Smooth muscle cell (in vitro differentiated cells): ENCODE measurements at regions not wholly inside any gene's neighbourhood (a gene's known extent, or its start where the extent isn't known, plus 50 kb on each side); places are given as distances from the start of the nearest gene placed in this dataset.

Experiments used
- DNase-seq: peaks from one replicate; lab custom pipeline; 2025; ENCODE audit not compliant: unreplicated experiment; lab: John Stamatoyannopoulos, UW
- H2AFZ ChIP-seq: fragments of 200-600 bp; sonication (generic); 2 replicates; pipeline ENCODE4 v1.6.0; 2016; ENCODE audit warnings: antibody characterized with exemption, low read depth, mild to moderate bottlenecking
- H3F3A ChIP-seq: fragments of 200-600 bp; sonication (generic); 2 replicates; pipeline ENCODE4 v1.6.0; 2017; ENCODE audit warnings: antibody characterized with exemption, low read depth
- H3K27ac ChIP-seq: fragments of 200-600 bp; sonication (generic); 2 replicates; pipeline ENCODE4 v1.5.1; 2016; ENCODE audit warnings: low read depth, mild to moderate bottlenecking
- H3K27me3 ChIP-seq: fragments of 200-600 bp; sonication (generic); 2 replicates; pipeline ENCODE4 v1.6.1; 2016; ENCODE audit warnings: low read depth, mild to moderate bottlenecking
- H3K36me3 ChIP-seq: fragments of 200-600 bp; sonication (generic); 2 replicates; pipeline ENCODE4 v1.5.1; 2016; ENCODE audit warnings: low read depth
- H3K4me1 ChIP-seq: fragments of 200-600 bp; sonication (generic); 2 replicates; pipeline ENCODE4 v1.5.1; 2016; ENCODE audit warnings: low read depth
- H3K4me2 ChIP-seq: fragments of 200-600 bp; sonication (generic); 2 replicates; pipeline ENCODE4 v1.6.0; 2016; ENCODE audit warnings: mild to moderate bottlenecking
- H3K4me3 ChIP-seq: fragments of 200-600 bp; sonication (generic); 2 replicates; pipeline ENCODE4 v1.5.1; 2016; ENCODE audit warnings: mild to moderate bottlenecking
- H3K79me2 ChIP-seq: fragments of 200-600 bp; sonication (generic); 2 replicates; pipeline ENCODE4 v1.6.0; 2016; ENCODE audit warnings: low read depth, mild to moderate bottlenecking
- H3K9ac ChIP-seq: fragments of 200-600 bp; sonication (generic); 2 replicates; pipeline ENCODE4 v1.6.0; 2016; ENCODE audit warnings: low read depth
- H3K9me3 ChIP-seq: fragments of 200-600 bp; sonication (generic); replicated peaks from 2 replicates; pipeline ENCODE4 v1.5.1; 2016; ENCODE audit warnings: low read depth
- H4K20me1 ChIP-seq: fragments of 200-600 bp; sonication (generic); 2 replicates; pipeline ENCODE4 v1.6.0; 2016; ENCODE audit warnings: low read depth
- WGBS: methylation state at CpG from one replicate; pipeline ENCODE4 v1.1.7; 2016; ENCODE audit warnings: low lambda C conversion rate; 5-methylcytosine and 5-hydroxymethylcytosine counted together
- TF ChIP-seq, protein P1 (sequence below): fragments of 200-600 bp; sonication (generic); IDR thresholded peaks from 2 replicates; pipeline ENCODE4 v1.5.1; 2017; ENCODE audit warnings: borderline replicate concordance, mild to moderate bottlenecking, antibody characterized with exemption; ENCODE audit not compliant: insufficient read depth, poor library complexity, severe bottlenecking

DNA sequence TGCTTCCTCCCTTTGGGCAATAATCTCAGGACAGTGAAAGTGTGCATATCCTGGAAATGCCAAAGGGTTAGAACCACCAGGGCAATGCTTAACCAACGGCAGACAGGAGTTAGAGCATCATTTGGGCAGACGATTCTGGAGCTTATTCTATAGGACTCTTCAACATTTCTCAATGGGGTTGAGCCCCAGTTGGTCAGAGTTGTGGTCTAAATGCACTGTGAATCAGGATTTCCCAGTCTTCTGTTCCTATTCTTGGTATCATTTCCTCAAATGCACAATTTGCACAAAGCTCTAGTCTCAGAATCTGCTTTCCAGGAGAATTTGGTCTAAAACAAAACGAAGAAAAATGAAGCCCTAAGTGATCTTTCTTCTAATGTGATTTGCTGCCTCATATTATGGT is 389.6 kb upstream of the JAG1 start:
- Histone ChIP-seq H2AFZ (no peak overlapping the region), H4K20me1 (no peaks in the 10 kb centered on the region), H3K4me1 (no peaks in the 10 kb centered on the region), H3K79me2 (no peaks in the 10 kb centered on the region), H3K9ac (no peak overlapping the region), H3K36me3 (no peaks in the 10 kb centered on the region), H3K4me3 (no peak overlapping the region), H3F3A (no peaks in the 10 kb centered on the region), H3K9me3 (no peaks in the 10 kb centered on the region), H3K27me3 (no peaks in the 10 kb centered on the region), H3K4me2 (no peak overlapping the region), H3K27ac (no peak overlapping the region)
- 95% methylated on average over 3 of the region's 3 CpGs for WGBS
- TF ChIP-seq, protein P1, sequence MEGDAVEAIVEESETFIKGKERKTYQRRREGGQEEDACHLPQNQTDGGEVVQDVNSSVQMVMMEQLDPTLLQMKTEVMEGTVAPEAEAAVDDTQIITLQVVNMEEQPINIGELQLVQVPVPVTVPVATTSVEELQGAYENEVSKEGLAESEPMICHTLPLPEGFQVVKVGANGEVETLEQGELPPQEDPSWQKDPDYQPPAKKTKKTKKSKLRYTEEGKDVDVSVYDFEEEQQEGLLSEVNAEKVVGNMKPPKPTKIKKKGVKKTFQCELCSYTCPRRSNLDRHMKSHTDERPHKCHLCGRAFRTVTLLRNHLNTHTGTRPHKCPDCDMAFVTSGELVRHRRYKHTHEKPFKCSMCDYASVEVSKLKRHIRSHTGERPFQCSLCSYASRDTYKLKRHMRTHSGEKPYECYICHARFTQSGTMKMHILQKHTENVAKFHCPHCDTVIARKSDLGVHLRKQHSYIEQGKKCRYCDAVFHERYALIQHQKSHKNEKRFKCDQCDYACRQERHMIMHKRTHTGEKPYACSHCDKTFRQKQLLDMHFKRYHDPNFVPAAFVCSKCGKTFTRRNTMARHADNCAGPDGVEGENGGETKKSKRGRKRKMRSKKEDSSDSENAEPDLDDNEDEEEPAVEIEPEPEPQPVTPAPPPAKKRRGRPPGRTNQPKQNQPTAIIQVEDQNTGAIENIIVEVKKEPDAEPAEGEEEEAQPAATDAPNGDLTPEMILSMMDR, result no peak
- no peak for DNase-seq

DNA sequence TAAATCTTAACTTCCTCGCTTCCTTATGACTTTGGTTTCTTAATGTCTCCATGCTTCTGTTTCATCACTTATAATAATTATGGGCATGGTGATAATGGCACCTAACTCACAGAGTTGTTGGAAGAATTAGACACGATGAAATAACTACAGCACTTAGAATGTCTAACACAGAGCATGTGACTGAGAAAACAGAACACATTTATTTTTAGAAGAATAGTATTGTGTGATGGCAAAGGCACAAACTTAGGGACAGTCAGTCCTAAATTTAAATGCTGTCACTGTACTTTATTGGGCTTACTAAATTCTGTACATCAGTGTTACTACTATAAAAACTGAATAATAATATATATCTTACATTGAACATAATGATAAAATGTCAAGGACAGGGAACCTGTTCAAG is 391.1 kb upstream of the JAG1 start:
- Histone ChIP-seq H3K9me3 (no peaks in the 10 kb centered on the region), H3K4me2 (no peak overlapping the region), H3F3A (no peaks in the 10 kb centered on the region), H3K4me3 (no peak overlapping the region), H3K9ac (no peak overlapping the region), H3K27me3 (no peaks in the 10 kb centered on the region), H4K20me1 (no peaks in the 10 kb centered on the region), H2AFZ (no peak overlapping the region), H3K4me1 (no peaks in the 10 kb centered on the region), H3K27ac (no peak overlapping the region), H3K79me2 (no peaks in the 10 kb centered on the region), H3K36me3 (no peaks in the 10 kb centered on the region)
- 93% methylated on average over 2 of the region's 2 CpGs for WGBS
- DNase-seq, result no peak
- TF ChIP-seq, protein P1, result no peak

DNA sequence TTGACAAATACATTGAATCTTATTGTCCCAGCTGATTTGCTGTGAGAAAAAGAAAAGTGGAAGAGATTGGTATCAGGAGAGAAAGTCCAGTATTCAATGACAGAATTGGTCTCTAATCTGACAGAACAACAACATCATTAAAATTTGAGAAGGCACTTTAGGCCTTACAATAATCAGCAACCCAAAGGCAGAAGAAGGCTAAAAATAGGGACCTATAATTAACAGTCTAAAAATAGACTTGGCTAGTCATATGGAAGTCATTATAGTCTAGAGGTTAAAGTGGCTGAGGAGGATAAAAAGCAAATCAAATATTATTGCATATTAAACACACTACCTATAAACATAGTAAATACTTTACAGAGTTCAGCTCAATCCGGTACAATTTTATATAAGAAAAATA is 393.6 kb upstream of the JAG1 start:
- H3K9me3 ChIP-seq, result no peaks in the 10 kb centered on the region
- no peaks in the 10 kb centered on the region for H3K4me1 ChIP-seq
- no peaks in the 10 kb centered on the region for H3K36me3 ChIP-seq
- H3F3A ChIP-seq, result no peaks in the 10 kb centered on the region
- DNase-seq, result no peak
- no peak overlapping the region for H3K27ac ChIP-seq
- WGBS, result 87% methylated on average over 1 of the region's 1 CpG
- H2AFZ ChIP-seq, result no peak overlapping the region
- H3K79me2 ChIP-seq, result no peaks in the 10 kb centered on the region
- H3K4me2 ChIP-seq, result peak overlapping the region; percentile 19
- no peak overlapping the region for H3K4me3 ChIP-seq
- no peaks in the 10 kb centered on the region for H3K27me3 ChIP-seq
- TF ChIP-seq, protein P1, result no peak
- no peaks in the 10 kb centered on the region for H4K20me1 ChIP-seq
- no peak overlapping the region for H3K9ac ChIP-seq

DNA sequence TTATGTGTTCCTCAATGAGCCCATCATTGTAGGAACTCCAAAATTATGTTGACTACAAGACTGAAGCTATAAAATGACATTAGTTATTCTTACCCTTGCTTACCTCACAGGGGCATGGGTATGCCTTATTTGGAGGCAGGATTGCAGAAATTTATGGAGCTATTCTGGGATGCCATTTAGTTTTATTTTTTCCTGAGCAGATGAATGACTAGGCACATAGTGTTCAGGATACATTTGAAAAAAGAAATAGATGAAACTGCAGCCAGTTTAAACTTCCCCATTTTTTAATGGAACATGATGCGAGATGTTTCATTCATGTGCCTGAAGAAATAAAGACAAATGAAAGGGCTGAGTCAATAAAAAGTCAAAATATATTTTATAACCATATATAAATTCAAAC is 399.2 kb upstream of the JAG1 start:
- Histone ChIP-seq H3F3A (no peaks in the 10 kb centered on the region), H3K9ac (no peak overlapping the region), H3K4me3 (no peak overlapping the region), H4K20me1 (no peaks in the 10 kb centered on the region), H2AFZ (peak overlapping the region; percentile 29), H3K27me3 (no peaks in the 10 kb centered on the region), H3K36me3 (no peaks in the 10 kb centered on the region), H3K79me2 (no peaks in the 10 kb centered on the region), H3K9me3 (no peaks in the 10 kb centered on the region), H3K4me2 (no peak overlapping the region), H3K27ac (no peak overlapping the region), H3K4me1 (peaks cover 7% of the 10 kb centered on the region)
- TF ChIP-seq, protein P1, result no peak
- 100% methylated on average over 1 of the region's 1 CpG for WGBS
- DNase-seq, result no peak
